ENCODE measurements at regions not wholly inside any gene's neighbourhood (a gene's known extent, or its start where the extent isn't known, plus 50 kb on each side); places are given as distances from the start of the nearest gene placed in this dataset.

GRCh38 chr2:138177693-138178092 is 213.4 kb downstream of the HNMT start:
- TF ChIP-seq EZH2 (IDR thresholded peaks at IDR 0.05; ENCODE audit: insufficient read depth, low read length) (no peak), CTCF (IDR thresholded peaks at IDR 0.05; ENCODE audit: insufficient read depth, low read depth, low read length) (no peak)
